Vagina (tissue), 2 donors: ENCODE measurements at regions not wholly inside any gene's neighbourhood (a gene's known extent, or its start where the extent isn't known, plus 50 kb on each side); places are given as distances from the start of the nearest gene placed in this dataset.

ENCODE experiments used
- DNase-seq, 2 donors: peaks; one replicate each; pipeline ENCODE4 v3.0.0-alpha.2; 2017; ENCODE audit errors: extremely low spot score in 2 of 2
- H3K27ac ChIP-seq: fragments of 200-600 bp; sonication (generic); one replicate; pipeline ENCODE4 v1.5.1; 2019
- H3K27me3 ChIP-seq: fragments of 200-600 bp; sonication (generic); one replicate; pipeline ENCODE4 v1.5.1; 2019
- H3K36me3 ChIP-seq, 2 donors: fragments of 200-600 bp; sonication (generic); one replicate each; pipeline ENCODE4 v1.5.1; 2017 to 2019
- H3K4me1 ChIP-seq: fragments of 200-600 bp; sonication (generic); one replicate; pipeline ENCODE4 v1.5.1; 2019
- H3K4me3 ChIP-seq, 2 donors: fragments of 200-600 bp; sonication (generic); 1 replicate in 1 of 2; 2 replicates in 1 of 2; pipeline ENCODE4 v1.5.1; 2016 to 2019
- H3K9me3 ChIP-seq: fragments of 200-600 bp; sonication (generic); one replicate; pipeline ENCODE4 v1.5.1; 2019
- POLR2A ChIP-seq, 2 donors: fragments of 450-650 bp; IDR thresholded peaks; one replicate each; pipeline ENCODE4 v1.6.1; 2017; ENCODE audit warnings: antibody characterized with exemption in 2 of 2, mild to moderate bottlenecking in 2 of 2, moderate library complexity in 2 of 2
- POLR2AphosphoS5 ChIP-seq, 2 donors: sonication (generic); formaldehyde crosslinking; IDR thresholded peaks; one replicate each; pipeline ENCODE4 v1.9.0; 2017; ENCODE audit warnings: antibody characterized with exemption in 2 of 2, mild to moderate bottlenecking in 2 of 2, low read depth in 1 of 2; ENCODE audit not compliant: insufficient read depth in 1 of 2
- intact Hi-C: fragments of 100-400 bp; cut with DNase I; formaldehyde crosslinking; loops from one replicate; pipeline ENCODE4 v1.15.1; 2023
- TF ChIP-seq, protein P1 (sequence below), 3 experiments: fragments of 450-650 bp in 2 of 3; fragments of 200-600 bp in 1 of 3; sonication (generic) in 1 of 3; IDR thresholded peaks; one replicate each; pipeline ENCODE4 v1.5.1; 2017 to 2019; ENCODE audit warnings: antibody characterized with exemption in 3 of 3, mild to moderate bottlenecking in 2 of 3, moderate library complexity in 2 of 3

DNA sequence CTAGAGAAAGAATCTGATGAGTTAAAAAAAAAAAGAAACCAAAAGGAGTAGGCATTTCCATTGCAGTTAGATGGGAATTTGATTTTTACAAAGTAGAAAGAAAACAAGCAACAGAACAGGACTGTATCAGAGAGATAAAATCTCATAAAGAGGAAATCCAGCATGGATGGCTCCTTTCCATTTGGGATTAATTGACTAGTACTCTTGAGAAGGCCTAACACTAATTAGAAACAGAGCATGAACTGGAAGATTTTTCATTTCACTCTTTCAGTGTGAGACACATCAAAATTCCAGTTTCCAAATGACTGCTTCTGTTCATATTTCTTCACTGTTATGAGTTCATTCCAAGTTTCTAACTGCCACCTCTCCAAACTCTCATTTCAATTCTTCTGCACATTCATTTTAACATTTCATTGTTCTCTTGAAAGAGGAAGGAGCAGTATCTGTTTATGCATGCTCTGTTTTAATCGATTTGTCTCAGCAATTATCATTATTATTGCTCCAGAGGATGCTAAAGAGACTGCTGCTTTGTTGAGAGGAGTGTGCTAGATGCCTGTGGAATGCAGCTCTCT lies 108.8 kb upstream of the PIEZO2 start:
- Histone ChIP-seq H3K4me1 (no peaks in the 10 kb centered on the region), H3K9me3 (no peaks in the 10 kb centered on the region), H3K36me3 (no peaks in the 10 kb centered on the region), H3K27ac (no peak overlapping the region), H3K27me3 (no peaks in the 10 kb centered on the region), H3K4me3 (no peak overlapping the region)
- intact Hi-C loops: no loop called here
- TF ChIP-seq POLR2AphosphoS5 (IDR thresholded peaks at IDR 0.05; ENCODE audit: insufficient read depth in 1 of 2, low read depth in 1 of 2): no peak
- TF ChIP-seq POLR2A (IDR thresholded peaks at IDR 0.05): no peak
- TF ChIP-seq, protein P1, sequence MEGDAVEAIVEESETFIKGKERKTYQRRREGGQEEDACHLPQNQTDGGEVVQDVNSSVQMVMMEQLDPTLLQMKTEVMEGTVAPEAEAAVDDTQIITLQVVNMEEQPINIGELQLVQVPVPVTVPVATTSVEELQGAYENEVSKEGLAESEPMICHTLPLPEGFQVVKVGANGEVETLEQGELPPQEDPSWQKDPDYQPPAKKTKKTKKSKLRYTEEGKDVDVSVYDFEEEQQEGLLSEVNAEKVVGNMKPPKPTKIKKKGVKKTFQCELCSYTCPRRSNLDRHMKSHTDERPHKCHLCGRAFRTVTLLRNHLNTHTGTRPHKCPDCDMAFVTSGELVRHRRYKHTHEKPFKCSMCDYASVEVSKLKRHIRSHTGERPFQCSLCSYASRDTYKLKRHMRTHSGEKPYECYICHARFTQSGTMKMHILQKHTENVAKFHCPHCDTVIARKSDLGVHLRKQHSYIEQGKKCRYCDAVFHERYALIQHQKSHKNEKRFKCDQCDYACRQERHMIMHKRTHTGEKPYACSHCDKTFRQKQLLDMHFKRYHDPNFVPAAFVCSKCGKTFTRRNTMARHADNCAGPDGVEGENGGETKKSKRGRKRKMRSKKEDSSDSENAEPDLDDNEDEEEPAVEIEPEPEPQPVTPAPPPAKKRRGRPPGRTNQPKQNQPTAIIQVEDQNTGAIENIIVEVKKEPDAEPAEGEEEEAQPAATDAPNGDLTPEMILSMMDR (IDR thresholded peaks at IDR 0.05): no peak
- DNase-seq: no peak

DNA sequence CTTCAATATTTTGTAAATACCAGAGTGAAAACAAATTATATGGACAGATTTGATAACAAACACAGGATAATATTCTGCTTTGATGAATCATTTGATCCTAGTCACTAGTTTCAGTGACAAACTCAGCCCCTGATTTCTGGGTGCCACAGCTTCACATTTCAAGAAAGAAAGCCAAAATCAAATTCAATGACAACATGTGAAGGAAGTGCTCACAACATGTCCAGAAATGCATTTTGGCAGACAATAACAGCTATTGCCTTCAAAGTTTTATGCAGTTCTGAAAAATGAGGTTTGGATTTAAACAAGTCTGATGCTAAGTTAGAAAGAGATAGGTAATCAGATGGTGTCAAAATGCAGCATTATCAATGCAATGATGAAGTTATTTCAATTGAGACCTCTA lies 106.9 kb upstream of the PIEZO2 start:
- Histone ChIP-seq H3K27ac (no peak overlapping the region), H3K9me3 (no peaks in the 10 kb centered on the region), H3K36me3 (no peaks in the 10 kb centered on the region), H3K27me3 (no peaks in the 10 kb centered on the region), H3K4me3 (no peak overlapping the region), H3K4me1 (no peaks in the 10 kb centered on the region)
- TF ChIP-seq POLR2AphosphoS5 (IDR thresholded peaks at IDR 0.05; ENCODE audit: insufficient read depth in 1 of 2, low read depth in 1 of 2) (no peak), POLR2A (IDR thresholded peaks at IDR 0.05) (no peak)
- TF ChIP-seq, protein P1 (IDR thresholded peaks at IDR 0.05): no peak
- intact Hi-C loops: no loop called here
- no peak for DNase-seq

DNA sequence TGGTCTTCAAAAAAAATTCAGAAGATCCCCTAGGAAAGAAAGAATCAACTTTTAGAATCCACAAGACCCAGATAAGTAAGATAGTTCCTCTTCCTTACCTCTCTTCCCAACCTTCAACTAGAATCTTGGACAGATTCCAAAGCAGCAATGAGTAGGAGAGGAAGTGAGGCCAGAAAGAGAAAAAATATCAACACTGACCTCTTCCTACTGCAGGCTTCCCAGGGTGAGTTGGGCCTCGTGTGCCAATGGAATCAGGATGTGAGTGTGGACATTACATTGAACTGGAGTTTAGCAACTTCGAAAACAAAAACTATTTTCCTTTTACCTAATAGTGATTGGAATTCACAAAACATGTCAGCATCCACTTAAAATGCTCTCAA lies 102.5 kb upstream of the PIEZO2 start:
- Histone ChIP-seq H3K36me3 (no peaks in the 10 kb centered on the region), H3K27ac (no peak overlapping the region)
- TF ChIP-seq, protein P1 (IDR thresholded peaks at IDR 0.05): no peak
- no peak for TF ChIP-seq POLR2A (IDR thresholded peaks at IDR 0.05)
- no peak for TF ChIP-seq POLR2AphosphoS5 (IDR thresholded peaks at IDR 0.05; ENCODE audit: insufficient read depth in 1 of 2, low read depth in 1 of 2)

DNA sequence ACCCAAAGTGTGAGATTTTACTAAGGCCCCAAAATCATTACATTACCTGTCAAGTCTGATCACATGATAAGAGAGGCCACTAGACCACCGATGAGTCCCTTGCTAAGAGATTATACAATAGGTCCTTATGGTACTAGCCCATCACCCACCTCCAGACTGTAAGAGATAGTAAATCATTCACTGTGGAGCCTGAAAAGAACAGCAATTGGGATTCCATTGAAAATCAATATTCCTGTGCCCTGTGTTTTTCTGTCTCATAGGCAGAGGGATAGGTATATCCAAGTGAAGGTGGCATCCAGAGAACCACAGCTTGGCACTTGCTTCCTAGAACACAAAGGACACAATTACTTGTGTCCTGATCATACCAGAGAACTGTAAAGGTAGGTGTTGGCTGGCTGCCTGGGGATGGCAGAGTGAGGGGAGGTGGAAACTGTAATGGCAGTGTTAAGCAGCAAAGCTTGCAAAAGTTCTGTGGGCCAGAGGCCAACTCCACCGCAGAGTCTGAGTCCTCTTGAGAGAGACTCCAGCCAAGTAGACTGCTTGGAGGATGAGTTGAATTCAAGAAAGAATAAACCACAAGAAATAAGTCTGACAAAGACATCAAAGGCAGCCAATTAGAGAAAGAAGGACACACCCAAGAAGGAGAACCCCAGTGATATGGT lies 102.0 kb upstream of the PIEZO2 start:
- Histone ChIP-seq H3K9me3 (no peaks in the 10 kb centered on the region), H3K4me3 (no peak overlapping the region), H3K4me1 (no peaks in the 10 kb centered on the region), H3K27me3 (no peaks in the 10 kb centered on the region), H3K36me3 (no peaks in the 10 kb centered on the region), H3K27ac (no peak overlapping the region)
- DNase-seq: no peak
- intact Hi-C loops: no loop called here
- no peak for TF ChIP-seq POLR2A (IDR thresholded peaks at IDR 0.05)
- TF ChIP-seq, protein P1 (IDR thresholded peaks at IDR 0.05): no peak
- no peak for TF ChIP-seq POLR2AphosphoS5 (IDR thresholded peaks at IDR 0.05; ENCODE audit: insufficient read depth in 1 of 2, low read depth in 1 of 2)

More for the DNA sequence above, 102.5 kb upstream of the PIEZO2 start:
- no peaks in the 10 kb centered on the region for H3K27me3 ChIP-seq
- H3K9me3 ChIP-seq: no peaks in the 10 kb centered on the region
- no peak overlapping the region for H3K4me3 ChIP-seq
- no peaks in the 10 kb centered on the region for H3K4me1 ChIP-seq
- no peak for DNase-seq
- intact Hi-C loops: no loop called here

DNA sequence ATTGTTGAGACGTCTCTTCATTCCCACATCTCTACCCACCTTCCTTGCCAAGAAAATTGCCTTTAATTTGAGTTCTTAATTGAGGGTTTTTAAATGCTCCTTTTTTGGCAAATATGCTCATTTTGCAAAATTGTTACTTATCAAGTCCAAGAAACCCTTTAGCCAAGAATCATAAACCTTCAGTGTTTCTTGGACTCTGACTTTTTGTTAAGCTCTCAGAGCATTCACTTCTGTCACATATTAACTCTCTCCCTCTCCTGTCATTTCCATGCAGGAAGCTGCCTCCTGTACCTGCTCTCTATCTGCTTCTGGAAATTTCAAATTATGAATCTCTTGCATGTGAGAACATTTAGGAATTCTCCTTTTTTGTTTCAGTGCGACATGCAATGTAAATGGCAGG lies 100.0 kb upstream of the PIEZO2 start:
- H3K27me3 ChIP-seq: no peaks in the 10 kb centered on the region
- no peak overlapping the region for H3K27ac ChIP-seq
- DNase-seq: no peak
- H3K4me1 ChIP-seq: no peaks in the 10 kb centered on the region
- H3K36me3 ChIP-seq: no peaks in the 10 kb centered on the region
- H3K4me3 ChIP-seq: no peak overlapping the region
- intact Hi-C loops: no loop called here
- TF ChIP-seq, protein P1 (IDR thresholded peaks at IDR 0.05): no peak
- TF ChIP-seq POLR2AphosphoS5 (IDR thresholded peaks at IDR 0.05; ENCODE audit: insufficient read depth in 1 of 2, low read depth in 1 of 2) (no peak), POLR2A (IDR thresholded peaks at IDR 0.05) (no peak)
- no peaks in the 10 kb centered on the region for H3K9me3 ChIP-seq
